Natural killer cell (primary cell): ENCODE measurements at regions not wholly inside any gene's neighbourhood (a gene's known extent, or its start where the extent isn't known, plus 50 kb on each side); places are given as distances from the start of the nearest gene placed in this dataset.
A peak's percentile ranks its signal among the peaks of the same experiment; 100 is the strongest.

Experiments used
- ATAC-seq, 3 donors: fragments of 150-1000 bp in 2 of 3; fragments of 200-7000 bp in 1 of 3; cut with Tn5 transposase; 1 replicate in 1 of 3; 2 replicates in 2 of 3; pipeline ENCODE4 v1.10.0; 2021; ENCODE audit warnings: mild to moderate bottlenecking in 2 of 3, moderate library complexity in 2 of 3
- DNase-seq, 2 donors: peaks; one replicate each; pipeline versions ENCODE4 v3.0.0 to v3.0.0-alpha.2; 2013 to 2021; ENCODE audit warnings: mixed read lengths in 1 of 2
- H3K27ac ChIP-seq: one replicate; pipeline ENCODE4 v1.5.1; 2013; ENCODE audit warnings: mild to moderate bottlenecking, low read length
- H3K27me3 ChIP-seq: one replicate; pipeline ENCODE4 v1.6.1; 2013; ENCODE audit warnings: low read length; ENCODE audit not compliant: control insufficient read depth, insufficient read depth
- H3K36me3 ChIP-seq: one replicate; pipeline ENCODE4 v1.6.1; 2013; ENCODE audit warnings: low read length; ENCODE audit not compliant: control insufficient read depth, insufficient read depth
- H3K4me1 ChIP-seq: one replicate; pipeline ENCODE4 v1.6.1; 2013; ENCODE audit warnings: low read length; ENCODE audit not compliant: control insufficient read depth, insufficient read depth
- H3K4me3 ChIP-seq: one replicate; pipeline ENCODE4 v1.5.1; 2013; ENCODE audit warnings: low read length
- H3K9me3 ChIP-seq: one replicate; pipeline ENCODE4 v1.6.1; 2013; ENCODE audit warnings: low read length; ENCODE audit not compliant: control insufficient read depth, insufficient read depth
- H3K27ac Mint-ChIP-seq, 2 donors: one replicate each; pipeline ENCODE4 v1.8.0; 2022; ENCODE audit warnings: mild to moderate bottlenecking in 2 of 2, mixed read lengths in 2 of 2, moderate library complexity in 1 of 2
- H3K27me3 Mint-ChIP-seq, 2 donors: one replicate each; pipeline ENCODE4 v1.8.0; 2022; ENCODE audit warnings: low read depth in 2 of 2, mixed read lengths in 2 of 2
- H3K36me3 Mint-ChIP-seq: one replicate; pipeline ENCODE4 v1.8.0; 2022; ENCODE audit warnings: mixed read lengths
- H3K4me1 Mint-ChIP-seq, 2 donors: one replicate each; pipeline ENCODE4 v1.8.0; 2022; ENCODE audit warnings: mixed read lengths in 2 of 2
- H3K4me3 Mint-ChIP-seq: one replicate; pipeline ENCODE4 v1.8.0; 2022; ENCODE audit warnings: mild to moderate bottlenecking, moderate library complexity, mixed read lengths
- H3K9me3 Mint-ChIP-seq, 2 donors: one replicate each; pipeline ENCODE4 v1.8.0; 2022; ENCODE audit warnings: mixed read lengths in 2 of 2
- WGBS: methylation state at CpG from one replicate; pipeline ENCODE4 v1.1.7; 2013; ENCODE audit warnings: missing lambda C conversion rate; ENCODE audit not compliant: insufficient coverage; 5-methylcytosine and 5-hydroxymethylcytosine counted together
- intact Hi-C: fragments of 100-400 bp; cut with micrococcal nuclease; formaldehyde crosslinking; loops from one replicate; pipeline ENCODE4 v1.14.2; 2022
- TF ChIP-seq, protein P1 (sequence below): fragments of 200-600 bp; IDR thresholded peaks from one replicate; pipeline ENCODE4 v1.8.0; 2022; ENCODE audit warnings: antibody characterized with exemption

DNA sequence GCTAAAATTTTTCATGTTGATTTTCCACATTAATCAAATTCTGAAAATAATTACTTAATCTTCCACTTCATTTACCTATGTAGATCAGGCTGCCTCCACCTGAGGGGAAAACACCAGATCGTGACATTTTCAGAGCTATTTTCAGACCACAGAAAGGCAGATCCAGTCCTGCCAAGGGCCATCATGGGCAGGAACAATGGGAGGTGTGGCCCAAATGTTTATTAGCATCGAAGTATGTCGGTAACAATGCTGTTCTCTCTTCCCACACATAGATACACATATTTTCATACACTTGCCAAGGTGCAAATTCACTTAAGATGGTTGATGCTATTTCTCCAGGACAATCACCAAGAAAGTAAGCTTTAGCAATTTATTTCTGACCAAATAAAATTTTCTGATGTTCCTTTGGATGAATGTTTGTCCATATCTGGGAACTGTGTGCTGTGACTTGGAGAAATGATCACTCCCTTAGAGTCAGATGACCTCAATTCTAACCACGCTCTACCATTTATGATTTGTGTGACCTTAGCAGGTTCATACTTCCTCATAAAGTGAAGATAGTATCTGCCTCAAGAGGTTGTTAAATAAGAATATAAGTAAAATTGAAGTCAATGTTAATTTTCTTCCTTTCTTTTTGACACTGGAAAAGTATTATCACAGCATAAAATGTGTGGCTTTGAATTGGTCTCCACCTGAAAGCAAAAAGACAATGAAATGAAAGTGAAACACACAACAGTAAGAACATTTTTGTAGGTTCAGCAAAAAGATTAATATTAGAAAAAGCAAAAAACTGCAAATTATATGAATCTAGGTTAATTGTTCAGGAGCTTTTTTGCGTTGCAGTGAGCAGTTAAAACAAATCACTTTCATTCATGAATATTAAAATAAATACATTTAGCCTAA lies 310.4 kb upstream of the PHF14 start:
- Mint-ChIP-seq H3K9me3 (no peaks in the 10 kb centered on the region), H3K4me1 (peaks cover 9 to 11% of the 10 kb centered on the region in 2 donors), H3K4me3 (peak overlapping the region; percentile 67), H3K27me3 (peaks cover 0 to 13% of the 10 kb centered on the region in 2 donors), H3K27ac (peak overlapping the region in 1 of 2 donors; percentile 68), H3K36me3 (no peaks in the 10 kb centered on the region)
- ATAC-seq (peak in 1 of 3 donors; percentile 24), DNase-seq (no peak)
- WGBS: 100% methylated on average over 3 of the region's 5 CpGs
- H3K4me1 ChIP-seq: no peaks in the 10 kb centered on the region
- no peaks in the 10 kb centered on the region for H3K27me3 ChIP-seq
- TF ChIP-seq, protein P1, sequence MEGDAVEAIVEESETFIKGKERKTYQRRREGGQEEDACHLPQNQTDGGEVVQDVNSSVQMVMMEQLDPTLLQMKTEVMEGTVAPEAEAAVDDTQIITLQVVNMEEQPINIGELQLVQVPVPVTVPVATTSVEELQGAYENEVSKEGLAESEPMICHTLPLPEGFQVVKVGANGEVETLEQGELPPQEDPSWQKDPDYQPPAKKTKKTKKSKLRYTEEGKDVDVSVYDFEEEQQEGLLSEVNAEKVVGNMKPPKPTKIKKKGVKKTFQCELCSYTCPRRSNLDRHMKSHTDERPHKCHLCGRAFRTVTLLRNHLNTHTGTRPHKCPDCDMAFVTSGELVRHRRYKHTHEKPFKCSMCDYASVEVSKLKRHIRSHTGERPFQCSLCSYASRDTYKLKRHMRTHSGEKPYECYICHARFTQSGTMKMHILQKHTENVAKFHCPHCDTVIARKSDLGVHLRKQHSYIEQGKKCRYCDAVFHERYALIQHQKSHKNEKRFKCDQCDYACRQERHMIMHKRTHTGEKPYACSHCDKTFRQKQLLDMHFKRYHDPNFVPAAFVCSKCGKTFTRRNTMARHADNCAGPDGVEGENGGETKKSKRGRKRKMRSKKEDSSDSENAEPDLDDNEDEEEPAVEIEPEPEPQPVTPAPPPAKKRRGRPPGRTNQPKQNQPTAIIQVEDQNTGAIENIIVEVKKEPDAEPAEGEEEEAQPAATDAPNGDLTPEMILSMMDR: no peak
- no peaks in the 10 kb centered on the region for H3K36me3 ChIP-seq
- H3K4me3 ChIP-seq: no peak overlapping the region
- no peaks in the 10 kb centered on the region for H3K9me3 ChIP-seq
- no peak overlapping the region for H3K27ac ChIP-seq
- intact Hi-C loops: no loop called here

DNA sequence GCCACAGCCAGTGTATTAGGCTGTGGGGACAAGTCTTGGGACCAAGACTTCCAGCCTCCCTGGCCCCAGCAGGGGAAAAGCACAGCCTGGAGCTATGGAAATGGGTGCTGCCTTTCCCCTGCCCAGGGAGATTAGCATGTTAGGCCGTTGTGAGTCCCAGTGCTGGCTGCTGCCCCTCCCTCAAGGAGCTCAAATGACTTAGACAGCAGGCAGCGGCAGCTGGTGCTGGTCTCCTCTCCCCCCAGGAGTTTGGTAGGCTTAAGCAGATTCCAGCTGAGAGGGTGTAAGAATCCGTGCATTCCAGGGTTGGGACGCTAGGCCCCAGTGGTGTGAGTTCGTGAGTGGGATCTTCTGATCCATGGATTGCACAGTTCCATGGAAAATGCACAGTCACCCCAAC lies 301.5 kb upstream of the PHF14 start:
- H3K4me3 Mint-ChIP-seq: no peak overlapping the region
- H3K36me3 Mint-ChIP-seq: peaks cover 8% of the 10 kb centered on the region
- intact Hi-C loops: no loop called here
- no peaks in the 10 kb centered on the region for H3K4me1 Mint-ChIP-seq
- WGBS: 82% methylated on average over 5 of the region's 5 CpGs
- H3K9me3 Mint-ChIP-seq: peaks cover 0 to 8% of the 10 kb centered on the region in 2 donors
- Histone ChIP-seq H3K27ac (no peak overlapping the region), H3K36me3 (no peaks in the 10 kb centered on the region), H3K9me3 (no peaks in the 10 kb centered on the region), H3K27me3 (no peaks in the 10 kb centered on the region), H3K4me3 (no peak overlapping the region), H3K4me1 (no peaks in the 10 kb centered on the region)
- H3K27ac Mint-ChIP-seq: no peak overlapping the region
- no peak for ATAC-seq
- TF ChIP-seq, protein P1: no peak
- no peaks in the 10 kb centered on the region for H3K27me3 Mint-ChIP-seq
- DNase-seq: no peak

DNA sequence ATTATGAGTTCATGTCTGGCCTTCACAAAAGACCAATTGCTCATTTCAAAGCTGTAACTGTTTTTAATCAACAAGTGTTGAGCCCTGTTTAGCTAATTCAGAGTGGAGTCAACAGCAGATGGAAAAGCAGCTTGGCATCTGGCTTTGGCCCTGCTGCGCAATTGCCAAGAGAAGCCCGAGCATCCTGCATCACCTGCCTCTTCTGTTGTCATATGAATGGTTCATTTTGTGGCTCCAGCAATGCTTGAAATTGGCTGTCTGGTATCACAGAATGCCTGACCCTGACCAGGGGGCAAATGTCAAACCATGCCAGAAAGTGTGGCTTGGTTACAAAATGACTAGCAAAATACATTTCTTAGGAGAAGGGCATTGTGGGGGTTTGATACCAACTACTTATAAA lies 296.5 kb upstream of the PHF14 start:
- no peak for DNase-seq
- H3K9me3 ChIP-seq: no peaks in the 10 kb centered on the region
- no peak overlapping the region for H3K27ac ChIP-seq
- Mint-ChIP-seq H3K4me1 (no peaks in the 10 kb centered on the region), H3K4me3 (no peak overlapping the region), H3K27ac (no peak overlapping the region), H3K9me3 (no peaks in the 10 kb centered on the region), H3K36me3 (no peaks in the 10 kb centered on the region), H3K27me3 (no peaks in the 10 kb centered on the region)
- ATAC-seq: no peak
- TF ChIP-seq, protein P1: no peak
- H3K36me3 ChIP-seq: no peaks in the 10 kb centered on the region
- WGBS: 85% methylated on average over 2 of the region's 2 CpGs
- no peak overlapping the region for H3K4me3 ChIP-seq
- no peaks in the 10 kb centered on the region for H3K27me3 ChIP-seq
- no peaks in the 10 kb centered on the region for H3K4me1 ChIP-seq
- intact Hi-C loops: no loop called here
